GM13977 (cell line): ENCODE measurements at regions not wholly inside any gene's neighbourhood (a gene's known extent, or its start where the extent isn't known, plus 50 kb on each side); places are given as distances from the start of the nearest gene placed in this dataset.

Experiments
- DNase-seq: peaks from one replicate; pipeline ENCODE4 v3.0.0; 2012; ENCODE audit warnings: low spot score
- in situ Hi-C: fragments of 300-500 bp; cut with MboI; formaldehyde crosslinking; loops from one replicate; pipeline ENCODE4 v1.12.0; 2022; ENCODE audit warnings: low sequenced_read_pairs, low pct_unique_long_range_greater_than_20kb, mixed read lengths, inconsistent platforms; ENCODE audit not compliant: unreplicated experiment
- TF ChIP-seq, protein P1 (sequence below): IDR thresholded peaks from 2 replicates; pipeline ENCODE4 v1.5.1; 2012; ENCODE audit warnings: mild to moderate bottlenecking, control low read depth; ENCODE audit not compliant: insufficient read depth; ENCODE audit errors: extremely low read depth, missing control alignments

DNA sequence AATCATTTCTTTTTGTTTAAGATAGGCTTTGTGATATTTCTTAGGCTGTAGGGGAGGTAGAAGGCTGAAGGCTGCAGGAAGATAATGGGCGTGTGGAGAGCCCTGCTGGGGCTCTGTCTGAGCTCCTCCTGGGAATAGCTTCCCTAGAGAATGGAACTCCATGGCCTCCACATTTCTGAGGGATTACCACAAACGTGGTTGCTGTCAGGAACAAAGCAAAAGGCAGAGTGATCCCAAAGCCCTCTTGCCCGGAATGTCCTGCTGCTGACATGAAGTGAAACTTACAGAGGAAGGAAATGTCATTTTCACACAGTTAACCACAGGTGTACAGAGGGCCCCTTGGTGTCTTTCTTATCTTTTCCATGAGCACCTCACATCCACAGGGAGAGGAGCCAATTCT is 89.3 kb downstream of the DDIT4L start:
- no peak for DNase-seq
- TF ChIP-seq, protein P1, sequence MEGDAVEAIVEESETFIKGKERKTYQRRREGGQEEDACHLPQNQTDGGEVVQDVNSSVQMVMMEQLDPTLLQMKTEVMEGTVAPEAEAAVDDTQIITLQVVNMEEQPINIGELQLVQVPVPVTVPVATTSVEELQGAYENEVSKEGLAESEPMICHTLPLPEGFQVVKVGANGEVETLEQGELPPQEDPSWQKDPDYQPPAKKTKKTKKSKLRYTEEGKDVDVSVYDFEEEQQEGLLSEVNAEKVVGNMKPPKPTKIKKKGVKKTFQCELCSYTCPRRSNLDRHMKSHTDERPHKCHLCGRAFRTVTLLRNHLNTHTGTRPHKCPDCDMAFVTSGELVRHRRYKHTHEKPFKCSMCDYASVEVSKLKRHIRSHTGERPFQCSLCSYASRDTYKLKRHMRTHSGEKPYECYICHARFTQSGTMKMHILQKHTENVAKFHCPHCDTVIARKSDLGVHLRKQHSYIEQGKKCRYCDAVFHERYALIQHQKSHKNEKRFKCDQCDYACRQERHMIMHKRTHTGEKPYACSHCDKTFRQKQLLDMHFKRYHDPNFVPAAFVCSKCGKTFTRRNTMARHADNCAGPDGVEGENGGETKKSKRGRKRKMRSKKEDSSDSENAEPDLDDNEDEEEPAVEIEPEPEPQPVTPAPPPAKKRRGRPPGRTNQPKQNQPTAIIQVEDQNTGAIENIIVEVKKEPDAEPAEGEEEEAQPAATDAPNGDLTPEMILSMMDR: no peak
- in situ Hi-C loops: no loop called here

DNA sequence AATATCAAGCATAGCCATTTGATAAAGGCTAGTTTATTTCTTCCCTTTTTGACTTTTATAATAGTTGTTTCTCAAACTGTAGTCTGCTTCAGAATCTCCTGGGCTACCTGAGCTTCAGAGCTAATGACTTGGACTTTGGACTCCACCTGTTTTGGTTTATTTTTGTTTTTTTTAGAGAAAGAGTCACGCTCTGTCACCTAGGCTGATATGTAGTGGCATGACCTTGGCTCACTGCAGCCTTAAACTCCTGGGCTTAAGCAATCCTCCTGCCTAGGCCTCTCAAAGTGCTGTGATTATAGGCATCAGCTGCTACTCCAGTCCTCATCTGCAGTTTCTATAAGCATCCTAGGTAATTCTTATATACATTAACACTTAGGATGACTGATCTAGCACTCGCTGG is 90.5 kb downstream of the DDIT4L start:
- no peak for DNase-seq
- TF ChIP-seq, protein P1: no peak
- in situ Hi-C loops: no loop called here

DNA sequence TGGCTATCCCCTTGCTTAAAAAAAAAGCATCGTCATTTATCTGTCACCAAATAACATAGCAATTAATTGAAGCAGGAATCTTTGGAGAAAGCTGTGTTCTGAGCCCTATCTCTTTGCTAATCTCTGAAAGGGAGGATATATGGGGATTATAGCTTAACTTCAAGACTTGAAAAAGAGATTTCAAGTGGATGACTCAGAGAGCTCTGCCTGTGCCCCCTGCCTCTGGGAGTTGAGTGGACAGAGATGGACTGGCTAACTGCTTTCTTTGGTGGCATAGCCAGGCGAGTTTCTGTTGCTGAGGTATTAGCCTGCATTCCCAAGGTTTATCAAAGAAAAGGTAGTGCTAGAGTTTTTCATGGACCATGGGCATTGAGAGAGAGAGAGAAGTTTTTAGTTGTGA is 91.6 kb downstream of the DDIT4L start:
- in situ Hi-C loops: no loop called here
- no peak for DNase-seq
- TF ChIP-seq, protein P1: no peak

DNA sequence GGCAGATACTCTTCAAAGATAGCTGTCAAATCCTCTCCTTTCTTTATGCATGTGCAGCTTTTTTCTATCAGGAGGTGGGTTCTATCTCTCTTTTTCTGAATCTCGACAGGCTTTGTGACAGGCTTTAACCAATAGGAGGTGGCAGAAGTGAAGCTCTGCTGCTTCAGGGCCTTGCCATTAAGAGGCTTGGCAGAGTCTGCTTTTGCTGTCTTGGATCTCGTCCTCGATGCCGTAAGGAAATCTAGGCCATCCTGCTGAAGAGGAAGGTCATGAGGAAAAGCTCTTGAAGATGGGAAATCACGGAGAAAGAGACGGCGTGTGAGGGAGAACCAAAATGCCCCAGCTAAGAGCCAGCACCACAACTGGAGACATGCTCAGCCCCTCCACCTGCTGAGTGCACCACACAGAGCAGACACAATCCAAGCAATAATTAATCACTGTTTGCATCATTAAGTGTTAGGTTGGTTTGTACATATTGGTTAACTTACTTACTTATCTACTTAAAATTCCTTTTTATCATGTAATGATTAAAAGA is 92.2 kb downstream of the DDIT4L start:
- DNase-seq: no peak
- TF ChIP-seq, protein P1: no peak
- in situ Hi-C loops: no loop called here

DNA sequence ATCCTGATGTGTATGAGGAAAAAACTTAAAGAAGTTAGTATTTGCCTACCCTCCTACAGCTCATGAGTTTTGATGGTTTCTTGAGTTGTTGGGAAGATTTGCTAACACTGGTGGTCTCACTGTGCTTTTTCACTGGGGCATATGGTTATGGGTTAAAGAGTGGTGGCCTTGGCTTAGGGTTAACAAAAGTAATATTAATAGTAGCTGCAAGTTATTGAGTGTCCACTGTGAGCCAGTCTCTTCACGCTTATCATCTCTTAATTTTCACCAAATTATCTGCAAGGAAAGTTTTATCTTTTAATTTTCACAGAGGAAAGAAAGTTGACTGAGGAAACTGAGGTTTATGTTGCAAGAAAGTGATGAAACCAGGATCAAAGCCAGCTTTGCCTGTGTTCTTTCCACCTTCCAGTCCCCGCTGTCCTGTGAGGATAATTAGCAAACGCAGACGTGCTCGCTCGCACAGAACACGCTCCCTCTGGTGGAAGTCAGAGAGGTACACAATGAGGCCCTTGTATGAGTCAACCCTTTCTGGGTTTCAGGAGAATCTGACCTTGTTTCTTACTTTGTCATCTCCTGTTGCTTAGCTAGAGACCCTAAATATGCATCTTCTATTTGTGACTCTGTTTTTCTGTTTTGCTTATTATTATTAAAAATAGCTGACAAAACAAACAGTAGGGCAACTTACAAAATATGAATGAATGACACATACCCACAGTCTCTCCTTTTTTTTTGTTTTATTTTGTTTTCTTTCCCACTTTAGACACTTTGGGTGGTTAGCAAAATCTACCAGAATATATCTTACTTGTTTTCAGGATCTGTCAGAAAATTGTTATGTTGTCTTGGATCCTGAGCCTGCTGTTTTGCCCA is 94.3 kb downstream of the DDIT4L start:
- TF ChIP-seq, protein P1: peak; percentile 71
- in situ Hi-C loops: no loop called here
- DNase-seq: peak; percentile 36

DNA sequence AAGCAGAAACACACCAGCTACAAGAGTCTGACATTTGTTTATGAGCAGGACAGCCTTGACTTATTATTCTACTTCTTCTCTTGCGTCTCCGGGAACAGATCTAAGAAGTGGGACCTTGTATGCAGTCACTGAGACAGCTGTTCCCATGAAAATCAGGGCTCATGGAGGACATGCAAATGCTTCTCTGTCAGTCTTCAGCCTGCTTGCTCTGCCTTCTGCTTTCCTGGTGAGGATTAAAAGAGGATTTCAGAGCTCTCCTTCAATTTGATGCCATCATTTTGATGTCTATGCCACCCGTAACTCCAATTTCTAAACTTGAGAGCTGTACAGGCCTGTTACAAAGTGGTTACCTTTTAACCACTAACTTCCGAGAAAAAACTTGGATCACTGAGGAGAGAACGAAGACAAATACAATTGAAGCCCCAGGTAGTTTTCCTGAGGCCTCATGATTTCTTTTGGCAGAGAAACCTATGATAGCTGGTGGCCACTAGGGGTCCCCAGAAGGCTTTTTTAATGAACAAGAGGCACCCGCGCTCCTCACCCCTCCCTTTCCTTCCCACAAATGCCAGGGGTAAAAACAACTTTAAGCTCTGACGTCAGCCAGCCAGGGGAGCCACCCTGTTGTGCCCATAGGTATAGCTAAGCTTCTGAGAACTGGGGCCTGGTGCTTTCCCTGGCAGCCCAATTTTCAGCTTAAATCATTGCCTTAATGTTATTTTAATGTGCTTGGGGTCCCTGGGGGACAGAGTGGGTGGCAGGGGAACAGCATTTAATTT is 97.0 kb downstream of the DDIT4L start:
- TF ChIP-seq, protein P1: peak; percentile 71
- peak; percentile 35 for DNase-seq
- in situ Hi-C loops: no loop called here
